Breast epithelium (tissue), 3 donors: ENCODE measurements at regions not wholly inside any gene's neighbourhood (a gene's known extent, or its start where the extent isn't known, plus 50 kb on each side); places are given as distances from the start of the nearest gene placed in this dataset.

Source experiments
- POLR2AphosphoS5 ChIP-seq, 3 donors: sonication (generic); formaldehyde crosslinking; IDR thresholded peaks; one replicate each; pipeline ENCODE4 v1.6.1; 2017; ENCODE audit warnings: antibody characterized with exemption in 3 of 3
- TF ChIP-seq, protein P1 (sequence below), 3 donors: fragments of 450-650 bp; IDR thresholded peaks; one replicate each; pipeline ENCODE4 v1.5.1; 2016 to 2017; ENCODE audit warnings: antibody characterized with exemption in 3 of 3, mild to moderate bottlenecking in 3 of 3, moderate library complexity in 3 of 3

DNA sequence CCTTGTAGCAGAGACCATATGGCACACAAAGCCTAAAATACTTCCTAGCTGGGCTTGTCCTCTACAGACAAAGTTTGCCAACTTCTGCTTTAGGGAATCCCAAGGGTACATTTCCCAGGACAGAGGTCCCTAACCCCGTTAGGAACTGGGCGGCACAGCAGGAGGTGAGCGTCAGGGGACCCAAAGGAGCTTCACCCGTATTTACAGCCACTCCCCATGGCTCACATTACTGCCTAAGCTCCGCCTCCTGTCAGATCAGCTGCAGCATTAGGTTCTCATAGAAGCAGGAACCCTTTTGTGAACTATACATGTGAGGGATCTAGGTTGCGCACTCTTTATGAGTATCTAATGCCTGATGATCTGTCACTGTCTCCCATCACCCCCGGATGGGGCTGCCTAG lies 88.5 kb upstream of the TRPM3 start:
- no peak for TF ChIP-seq POLR2AphosphoS5 (IDR thresholded peaks at IDR 0.05)
- TF ChIP-seq, protein P1, sequence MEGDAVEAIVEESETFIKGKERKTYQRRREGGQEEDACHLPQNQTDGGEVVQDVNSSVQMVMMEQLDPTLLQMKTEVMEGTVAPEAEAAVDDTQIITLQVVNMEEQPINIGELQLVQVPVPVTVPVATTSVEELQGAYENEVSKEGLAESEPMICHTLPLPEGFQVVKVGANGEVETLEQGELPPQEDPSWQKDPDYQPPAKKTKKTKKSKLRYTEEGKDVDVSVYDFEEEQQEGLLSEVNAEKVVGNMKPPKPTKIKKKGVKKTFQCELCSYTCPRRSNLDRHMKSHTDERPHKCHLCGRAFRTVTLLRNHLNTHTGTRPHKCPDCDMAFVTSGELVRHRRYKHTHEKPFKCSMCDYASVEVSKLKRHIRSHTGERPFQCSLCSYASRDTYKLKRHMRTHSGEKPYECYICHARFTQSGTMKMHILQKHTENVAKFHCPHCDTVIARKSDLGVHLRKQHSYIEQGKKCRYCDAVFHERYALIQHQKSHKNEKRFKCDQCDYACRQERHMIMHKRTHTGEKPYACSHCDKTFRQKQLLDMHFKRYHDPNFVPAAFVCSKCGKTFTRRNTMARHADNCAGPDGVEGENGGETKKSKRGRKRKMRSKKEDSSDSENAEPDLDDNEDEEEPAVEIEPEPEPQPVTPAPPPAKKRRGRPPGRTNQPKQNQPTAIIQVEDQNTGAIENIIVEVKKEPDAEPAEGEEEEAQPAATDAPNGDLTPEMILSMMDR (IDR thresholded peaks at IDR 0.05): no peak
